HG03045 (cell line): ENCODE measurements at regions not wholly inside any gene's neighbourhood (a gene's known extent, or its start where the extent isn't known, plus 50 kb on each side); places are given as distances from the start of the nearest gene placed in this dataset.

ENCODE experiments used
- ATAC-seq: cut with Tn5 transposase; IDR thresholded peaks from one replicate; pipeline ENCODE4 v1.9.1; 2021; ENCODE audit warnings: mild to moderate bottlenecking, moderate library complexity; ENCODE audit not compliant: unreplicated experiment

DNA sequence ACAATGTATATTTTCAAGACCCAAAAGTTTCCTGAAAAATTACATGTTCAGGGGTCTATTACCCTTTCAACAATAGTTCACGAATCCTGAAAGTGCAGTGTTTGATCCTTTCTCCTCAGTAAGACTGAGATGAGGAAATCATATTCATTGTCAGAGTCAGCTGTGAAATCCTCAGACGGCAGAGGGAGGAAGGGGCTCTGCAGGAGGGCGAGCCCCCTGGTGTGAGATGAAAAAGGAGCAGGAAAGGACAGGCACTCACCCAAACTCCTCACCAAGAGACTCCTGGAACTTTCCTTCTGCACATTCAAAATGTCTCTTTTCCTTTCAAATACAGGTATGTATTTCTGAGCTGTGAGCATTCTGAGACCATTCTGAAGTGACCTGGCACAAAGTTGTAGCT, 150.3 kb upstream of the HABP2 start:
- no peak for ATAC-seq

DNA sequence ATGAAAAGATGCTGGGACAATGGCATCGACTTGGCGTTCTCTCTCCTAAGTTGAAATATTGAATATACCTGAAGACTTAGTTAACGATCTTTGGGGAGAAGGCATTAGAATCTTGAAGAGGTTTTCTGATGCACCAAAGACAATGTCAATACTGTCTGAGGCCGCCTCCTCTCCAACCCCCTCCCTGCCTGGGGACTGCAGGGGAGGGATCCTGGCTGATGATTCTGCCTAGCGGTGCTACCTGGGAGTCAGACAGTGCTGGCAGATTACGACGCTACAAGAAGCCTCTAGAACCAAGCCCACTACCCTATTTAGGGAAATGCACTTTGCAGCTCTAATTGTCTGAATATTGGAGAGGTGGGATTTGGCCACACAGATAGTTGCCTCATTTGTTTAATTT, 145.6 kb upstream of the HABP2 start:
- ATAC-seq: no peak

DNA sequence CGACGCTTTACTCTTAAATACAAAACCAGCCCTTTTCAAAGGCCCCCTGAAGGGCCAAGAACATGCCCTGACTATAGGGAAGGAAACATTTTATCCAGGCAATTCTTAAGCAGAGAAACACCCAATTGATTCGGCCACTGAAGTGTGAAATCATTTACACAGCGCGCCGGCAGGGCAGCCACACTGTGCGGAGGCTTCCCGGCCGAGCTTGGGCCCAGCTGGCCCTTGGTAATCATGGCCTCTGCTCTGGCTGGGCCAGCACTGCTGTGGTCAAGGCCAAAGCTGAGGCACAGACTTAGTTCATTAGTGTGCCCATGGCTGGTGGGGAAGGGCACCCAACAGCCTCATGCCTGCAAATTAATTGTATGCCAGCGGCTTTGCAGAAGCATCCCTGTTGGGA, 143.7 kb upstream of the HABP2 start:
- ATAC-seq: no peak

DNA sequence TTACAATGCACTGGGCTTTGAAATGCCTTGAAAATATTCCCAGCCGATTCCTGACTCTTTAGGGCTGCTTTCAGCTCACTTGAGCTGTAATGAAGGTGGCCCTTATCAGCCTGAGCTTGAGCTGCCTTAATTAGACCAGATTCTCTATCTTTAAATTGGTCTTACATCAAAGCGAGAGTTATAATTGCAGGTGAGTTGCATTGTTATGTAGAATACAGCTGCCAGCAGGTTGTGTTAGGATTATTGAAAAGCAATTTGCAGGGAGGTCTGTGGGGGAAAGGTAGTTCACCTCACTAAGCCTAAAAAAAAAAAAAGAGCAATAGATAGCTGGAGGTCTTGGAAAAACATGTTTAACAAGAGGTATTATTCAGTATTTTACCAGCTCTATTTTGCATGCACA, 142.2 kb upstream of the HABP2 start:
- no peak for ATAC-seq

DNA sequence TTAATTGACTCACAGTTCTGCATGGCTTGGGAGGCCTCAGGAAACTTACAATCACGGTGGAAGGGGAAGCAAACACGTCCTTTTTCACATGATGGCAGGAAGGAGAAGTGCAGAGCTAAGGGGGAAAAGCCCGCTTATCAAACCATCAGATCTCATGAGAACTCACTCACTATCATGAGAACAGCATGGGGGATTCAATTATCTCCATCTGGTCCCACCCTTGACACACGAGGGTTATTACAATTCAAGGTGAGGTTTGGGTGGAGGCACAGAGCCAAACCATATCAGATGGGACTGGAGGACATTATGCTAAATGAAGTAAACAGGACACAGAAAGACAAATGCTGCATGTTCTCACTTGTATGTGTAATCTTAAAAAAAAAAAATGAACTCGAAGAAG, 141.4 kb upstream of the HABP2 start:
- no peak for ATAC-seq

DNA sequence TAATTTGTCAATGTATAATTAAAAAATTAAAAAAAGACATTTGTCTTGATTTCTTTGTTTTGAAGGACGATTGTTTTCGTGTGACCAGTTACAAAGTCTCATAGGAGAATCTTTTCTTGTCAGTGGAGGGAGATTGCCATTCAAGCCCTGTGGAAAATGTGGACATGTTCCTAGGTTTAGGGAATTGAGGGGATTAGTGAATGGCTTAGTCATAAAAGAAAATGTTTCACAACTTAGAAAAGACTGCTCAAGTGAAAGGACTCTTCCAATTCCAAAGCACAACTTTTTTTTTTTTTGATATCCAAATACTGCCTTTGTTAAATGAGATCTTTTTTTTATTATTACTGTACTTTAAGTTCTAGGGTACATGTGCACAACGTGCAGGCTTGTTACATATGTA, 140.7 kb upstream of the HABP2 start:
- no peak for ATAC-seq

DNA sequence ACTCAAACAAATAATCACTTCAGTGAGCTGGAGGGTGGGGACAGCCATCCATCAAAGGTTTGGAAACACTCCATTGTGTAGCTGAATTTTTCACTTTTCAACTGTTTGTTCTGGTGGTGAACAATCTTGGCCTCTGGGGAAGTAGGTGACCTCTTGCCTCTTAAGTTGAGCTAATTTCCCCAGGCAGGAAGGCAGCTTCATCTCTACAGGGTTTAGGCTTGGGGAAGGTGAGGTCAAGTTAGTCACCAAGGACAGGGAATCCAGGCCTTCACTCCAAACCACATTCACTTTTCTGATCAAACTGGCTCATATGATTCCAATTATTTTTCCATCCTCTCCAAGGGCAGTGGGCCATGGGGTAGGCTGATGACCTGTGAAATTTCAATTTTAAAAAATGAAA, 138.3 kb upstream of the HABP2 start:
- ATAC-seq: no peak

DNA sequence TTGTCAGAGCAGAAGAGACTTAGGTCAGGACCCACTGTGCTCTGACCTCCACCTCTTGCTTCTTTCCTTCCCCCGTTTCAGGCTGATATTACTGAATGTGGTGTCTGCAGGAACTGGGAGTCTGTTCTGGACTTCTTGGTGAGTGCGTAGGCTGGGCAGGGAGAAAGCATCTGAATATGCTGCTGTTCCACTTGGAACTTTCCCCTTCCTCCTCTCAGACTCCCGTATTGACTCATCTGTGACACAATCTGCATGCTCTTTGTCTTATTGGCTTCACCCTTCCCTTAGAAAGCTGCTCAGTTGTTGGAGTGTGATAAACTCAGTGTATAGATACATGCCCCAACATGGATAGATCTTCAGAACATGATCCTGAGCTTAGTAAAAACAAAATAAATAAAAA, 137.6 kb upstream of the HABP2 start:
- no peak for ATAC-seq

DNA sequence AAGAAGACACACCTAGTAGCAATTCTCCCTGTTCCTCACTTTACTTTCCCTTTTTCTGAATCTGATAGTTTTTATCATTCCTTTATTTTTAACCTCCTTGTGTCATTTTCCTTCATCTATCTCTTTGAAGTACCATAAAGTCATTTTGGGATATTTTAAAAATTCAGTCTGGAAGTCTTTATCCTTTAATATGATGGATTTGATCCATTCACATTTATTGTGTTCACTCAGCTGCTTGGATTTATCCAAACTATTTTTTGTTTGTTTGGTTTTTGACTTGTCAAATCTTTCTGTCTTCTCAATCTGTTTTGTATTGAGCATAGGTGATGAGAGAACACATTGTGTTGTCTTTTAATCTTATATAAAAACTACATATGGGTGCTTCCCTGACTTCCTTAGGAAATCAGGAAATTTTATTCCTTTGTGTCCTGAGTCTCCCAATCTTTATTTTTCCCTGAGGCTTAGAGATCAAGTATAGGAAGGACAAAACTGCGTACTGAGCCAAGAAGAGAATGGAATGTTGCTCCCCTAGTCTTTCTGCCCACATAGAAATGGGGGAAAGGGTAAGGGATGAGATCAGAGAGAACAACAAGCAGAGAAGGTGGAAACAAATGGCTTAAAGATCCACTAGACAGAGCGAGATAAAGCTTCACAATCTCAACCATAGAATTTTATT, 132.7 kb upstream of the HABP2 start:
- ATAC-seq: no peak

DNA sequence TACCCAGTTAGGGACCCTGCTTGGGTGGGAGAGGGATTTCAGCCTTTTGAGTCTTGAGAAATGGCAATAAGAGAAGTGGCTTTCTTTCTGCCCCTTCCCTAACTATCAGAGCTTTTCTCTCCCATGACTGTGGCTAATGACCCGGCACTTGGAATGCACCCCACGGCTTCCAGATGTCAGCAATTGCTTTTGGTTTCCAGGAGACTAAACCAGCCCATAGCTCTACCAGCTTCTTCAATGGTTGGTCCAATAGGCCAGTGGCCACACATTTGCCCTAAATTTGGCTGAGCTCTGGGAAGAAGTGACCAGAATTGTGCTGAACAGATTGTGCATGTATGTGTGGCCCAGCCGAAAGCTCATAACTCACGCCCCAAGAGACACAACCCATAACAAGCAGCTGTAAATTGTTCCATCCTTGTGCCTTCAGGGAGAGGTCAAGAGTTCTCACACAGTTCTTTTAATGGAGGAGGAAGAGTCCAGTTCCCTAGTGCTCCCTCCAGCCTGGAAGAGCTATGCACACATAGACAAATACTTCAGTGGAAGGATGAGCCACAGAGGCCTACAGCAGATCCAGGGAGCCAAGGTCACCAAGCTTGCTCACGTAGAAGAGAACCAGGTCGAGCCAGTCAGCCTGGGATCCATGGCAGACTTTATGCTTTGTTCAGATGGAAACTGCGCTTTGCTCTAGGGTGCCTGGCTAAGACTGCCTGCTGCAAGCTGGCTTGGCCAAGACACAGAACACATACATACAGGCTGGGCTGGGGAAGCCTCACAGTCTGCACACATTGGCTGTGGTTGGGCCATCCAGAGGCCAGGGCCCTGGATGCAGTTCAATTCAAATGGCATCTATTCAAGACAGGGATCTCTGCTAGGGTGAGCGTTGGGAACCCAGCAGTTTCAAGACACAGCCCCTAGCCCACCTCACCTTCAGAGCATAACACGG, 131.8 kb upstream of the HABP2 start:
- no peak for ATAC-seq

DNA sequence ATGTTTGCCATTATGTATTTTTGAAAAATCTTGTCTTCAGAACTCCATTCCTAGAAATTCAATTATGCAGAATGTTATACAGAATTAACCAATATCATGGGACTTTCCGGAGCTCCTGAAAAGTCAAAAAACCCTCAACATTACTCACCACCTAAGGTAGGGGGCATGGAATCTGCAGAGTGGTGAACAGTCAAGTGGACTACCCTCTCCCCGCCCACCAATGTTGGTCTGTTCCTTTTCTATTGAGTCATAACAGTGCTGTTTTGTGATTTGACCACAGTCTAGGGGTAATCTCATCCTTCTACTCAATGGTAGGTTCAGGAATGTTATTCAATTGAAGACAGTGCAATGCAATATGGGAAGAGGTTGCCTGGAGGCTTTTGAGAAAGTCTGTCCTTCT, 130.5 kb upstream of the HABP2 start:
- ATAC-seq: no peak

DNA sequence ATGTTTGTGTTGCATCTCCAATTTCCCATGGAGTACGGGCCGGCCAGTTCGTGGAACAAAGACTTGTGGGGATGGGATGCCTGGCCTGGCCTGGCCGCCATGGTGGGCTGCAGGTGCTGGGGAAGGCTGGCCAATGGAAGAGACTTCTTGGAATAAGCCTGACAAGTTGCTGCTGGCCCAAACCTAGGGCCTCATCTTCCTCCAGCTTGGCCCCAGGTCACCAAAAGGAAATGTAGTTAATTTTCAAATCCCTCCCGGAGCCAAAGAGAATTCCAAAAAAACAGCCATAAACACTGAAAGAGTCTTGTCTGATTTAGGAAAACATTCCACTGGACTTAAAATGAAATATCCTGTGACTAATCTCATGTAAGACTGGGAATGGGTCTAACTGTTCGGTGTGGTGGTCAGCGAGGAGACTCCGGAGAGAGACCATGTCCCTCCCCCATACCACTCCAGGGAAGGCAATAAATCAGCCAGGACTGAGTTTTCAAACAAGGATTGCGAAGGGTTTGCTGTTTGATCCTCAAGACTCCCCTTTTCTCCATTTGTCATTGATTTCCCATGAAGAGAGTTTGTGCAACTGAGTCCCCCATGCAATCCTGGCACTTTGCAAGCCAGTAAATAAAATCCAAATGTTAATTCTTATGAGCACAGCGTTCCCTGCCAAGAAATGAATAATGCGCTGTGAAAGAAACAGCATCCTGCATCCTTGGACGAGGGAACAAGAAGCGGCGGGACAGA, 128.7 kb upstream of the HABP2 start:
- ATAC-seq: no peak

DNA sequence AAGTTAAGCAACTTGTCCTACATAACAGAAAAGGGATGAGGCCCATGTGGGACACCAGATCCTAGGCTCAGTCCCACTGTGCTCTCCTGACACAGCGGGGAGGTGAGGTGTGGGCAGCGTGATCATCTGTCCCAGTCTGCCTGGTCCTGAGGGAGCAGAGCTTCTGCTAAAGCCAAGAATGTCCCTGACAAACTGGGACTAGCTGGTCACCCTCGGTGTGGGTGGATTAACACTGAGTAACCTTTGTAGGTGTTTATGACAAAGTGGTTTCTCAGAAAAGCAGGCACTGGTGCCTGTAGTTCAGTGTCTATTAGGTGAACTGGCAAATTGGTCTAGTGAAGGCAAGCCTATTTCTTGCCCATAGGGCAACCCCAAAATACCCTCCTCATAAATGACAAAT, 127.8 kb upstream of the HABP2 start:
- ATAC-seq: no peak

DNA sequence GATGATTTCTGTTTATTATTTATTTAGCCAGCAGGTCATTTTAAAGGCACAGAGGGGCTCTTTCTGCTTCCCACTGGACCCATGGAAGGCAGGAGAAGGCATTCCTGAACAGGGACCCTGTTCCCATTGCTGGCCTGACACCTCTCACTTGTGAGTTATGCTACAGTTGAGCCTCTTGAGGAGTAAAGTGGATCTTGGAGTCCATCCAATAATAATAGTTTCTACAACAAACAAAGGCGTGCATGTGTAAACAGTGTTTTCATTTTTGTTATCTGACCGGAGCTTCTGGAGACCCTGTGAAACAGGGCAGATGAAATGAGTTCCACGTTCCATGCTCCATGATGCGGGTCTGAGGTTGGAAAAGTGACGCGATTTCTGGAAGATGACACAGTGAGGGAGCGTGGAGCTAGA, 127.3 kb upstream of the HABP2 start:
- no peak for ATAC-seq

DNA sequence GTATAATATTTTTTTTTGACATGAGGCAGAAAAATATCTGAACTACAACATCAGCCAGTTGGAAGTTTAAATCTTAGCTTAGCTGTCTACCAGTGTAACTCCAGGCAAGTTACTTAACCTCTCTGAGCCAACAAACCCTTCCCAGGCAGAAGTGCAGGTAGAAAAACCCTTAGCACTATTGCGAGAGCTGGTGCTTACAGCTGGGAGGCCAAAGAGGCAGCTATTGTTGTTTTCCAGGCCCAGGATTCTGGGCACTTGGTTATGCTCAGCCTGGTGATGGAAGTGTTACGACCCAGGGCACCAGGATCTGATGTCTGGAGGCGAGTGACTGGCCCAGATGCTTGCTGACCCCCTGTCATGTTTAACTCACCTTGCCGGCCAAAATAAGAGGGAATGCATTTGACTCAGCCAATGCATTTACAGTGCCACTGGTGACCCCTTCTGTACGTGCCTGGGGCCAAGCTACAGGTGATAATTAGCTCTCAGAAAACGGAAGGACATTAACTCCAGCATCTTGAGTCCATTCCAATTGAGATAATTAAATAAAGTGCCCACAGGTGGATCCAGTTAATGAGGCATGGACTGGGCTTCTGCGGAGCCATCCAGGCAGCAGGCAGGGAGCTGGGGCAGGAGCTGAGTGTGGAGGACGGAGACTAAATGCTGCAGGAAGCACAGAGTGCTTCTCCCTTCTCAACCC, 126.5 kb upstream of the HABP2 start:
- no peak for ATAC-seq

DNA sequence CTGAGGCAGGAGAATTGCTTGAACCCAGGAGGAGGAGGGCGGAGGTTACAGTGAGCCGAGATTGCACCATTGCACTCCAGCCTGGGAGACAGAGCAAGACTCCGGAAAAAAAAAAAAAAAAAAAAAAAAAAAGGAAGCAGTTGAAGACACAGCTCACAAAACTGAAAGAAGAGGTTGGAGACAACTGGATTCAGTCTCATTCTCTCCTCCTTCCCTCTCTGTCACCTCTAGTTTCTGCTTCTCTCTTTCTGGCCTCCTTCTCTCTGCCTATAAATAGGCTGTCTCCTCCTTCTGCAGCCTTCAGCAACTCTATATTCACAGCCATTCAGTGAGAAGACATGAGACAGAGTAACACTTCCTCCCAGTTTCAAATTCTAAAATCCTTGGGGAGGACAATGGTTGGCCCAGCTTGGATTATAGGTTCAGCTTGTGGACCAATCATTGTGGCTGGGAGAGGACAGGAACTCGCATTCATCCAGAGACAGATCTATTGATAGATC, 125.6 kb upstream of the HABP2 start:
- ATAC-seq: no peak

DNA sequence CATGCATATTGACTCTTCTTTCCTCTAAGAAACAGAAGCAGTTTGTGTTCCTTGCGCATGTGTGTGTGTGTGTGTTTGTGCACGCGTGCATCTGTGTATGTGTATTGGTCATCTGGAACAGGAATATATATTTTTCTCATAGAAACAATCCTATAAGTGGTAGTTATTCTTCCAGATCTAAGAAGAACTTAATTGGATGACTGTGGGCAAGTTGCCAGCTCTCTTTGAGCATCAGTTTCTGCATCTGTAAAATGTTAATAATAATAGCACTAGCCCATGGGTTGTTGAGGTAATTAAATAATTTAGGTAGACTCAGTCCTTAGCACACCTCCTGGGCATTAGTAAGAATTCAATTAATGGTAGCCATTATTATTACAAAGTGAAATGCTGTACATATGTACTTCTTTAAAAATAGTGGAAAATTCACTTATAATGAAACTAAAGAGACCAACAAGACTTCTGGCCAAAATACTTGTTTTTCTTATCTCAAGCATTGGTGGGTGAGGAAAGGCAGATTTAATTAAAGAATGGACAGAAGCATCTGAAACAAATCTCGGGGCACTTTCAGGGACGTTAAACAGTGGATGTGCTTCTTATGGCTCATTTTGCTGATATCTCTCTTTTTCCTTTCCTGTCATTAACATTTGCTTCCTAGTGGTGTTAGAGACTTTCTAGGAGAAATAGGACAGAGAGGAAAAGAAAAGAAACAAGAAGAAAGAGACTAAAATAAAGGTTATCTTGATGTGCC, 124.9 kb upstream of the HABP2 start:
- no peak for ATAC-seq

DNA sequence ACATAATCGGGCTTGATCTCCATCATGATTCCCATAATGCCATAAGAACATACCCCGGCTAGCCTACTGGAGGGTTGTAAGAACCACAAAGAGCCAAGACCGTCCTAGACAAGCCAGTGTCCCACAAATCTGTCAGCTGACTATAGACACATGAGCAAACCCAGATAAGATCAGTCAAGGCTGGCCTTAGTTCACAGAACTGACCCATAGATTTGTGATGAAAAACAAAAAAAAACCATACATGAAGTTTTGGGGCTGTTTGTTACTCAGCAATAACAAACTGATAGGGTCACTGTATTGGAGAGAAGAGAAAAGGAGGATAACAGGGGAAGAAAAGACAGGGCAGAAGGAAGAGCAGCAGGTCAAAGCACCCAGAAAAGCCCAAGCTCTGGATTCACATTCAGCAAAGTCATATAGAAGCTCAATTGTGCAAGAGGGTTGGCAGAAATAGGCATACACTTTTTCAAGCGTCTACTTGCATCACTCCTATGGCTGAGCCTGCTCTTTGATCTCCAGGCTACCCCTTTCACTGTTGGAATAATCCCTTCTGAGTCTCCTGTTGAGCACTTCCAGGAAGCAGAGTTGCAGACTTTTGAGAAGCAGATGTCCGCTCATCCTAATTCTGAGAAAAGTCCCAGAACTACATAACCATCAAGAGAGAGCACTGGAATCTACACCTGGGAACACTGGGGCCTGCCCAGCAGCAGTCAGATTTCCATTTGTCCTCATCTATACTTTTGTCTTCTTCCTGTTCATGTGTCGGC, 122.0 kb upstream of the HABP2 start:
- ATAC-seq: no peak

DNA sequence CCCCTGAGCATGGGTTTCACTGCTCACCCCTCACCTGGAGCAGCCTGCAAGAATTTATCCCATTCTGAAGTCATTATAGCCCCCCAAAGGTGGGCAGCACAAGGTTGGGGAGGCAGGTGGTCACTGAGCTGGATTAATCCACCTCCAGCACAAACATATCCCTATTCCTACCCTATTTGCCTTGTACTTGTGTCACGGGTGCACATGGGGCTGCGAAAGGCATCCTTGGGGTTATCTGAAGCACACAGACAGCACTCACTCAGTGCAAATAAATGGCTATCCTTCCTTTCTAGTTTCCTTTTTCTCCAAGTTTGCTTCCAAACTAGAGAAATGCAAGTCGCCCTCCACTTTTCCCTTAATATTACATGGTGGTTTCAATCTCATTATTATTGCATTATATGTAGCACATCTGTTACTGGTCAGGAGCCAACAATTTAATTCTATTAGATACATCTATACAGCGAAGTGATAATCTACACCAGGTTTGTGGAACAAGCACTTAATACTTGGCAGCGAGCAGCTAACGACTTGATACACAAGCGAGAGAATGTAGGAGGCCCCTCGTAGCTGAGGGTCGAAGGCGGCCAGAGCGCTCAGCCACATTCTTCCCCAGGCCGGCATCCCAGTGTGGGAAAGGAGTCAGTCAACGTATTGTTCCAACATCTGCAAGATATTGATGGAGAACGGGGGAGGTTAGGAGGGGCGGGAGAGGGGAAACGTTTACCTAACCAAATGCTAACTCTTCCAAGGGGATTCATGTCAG, 121.3 kb upstream of the HABP2 start:
- ATAC-seq: no peak
